H9 (cell line): ENCODE measurements at regions not wholly inside any gene's neighbourhood (a gene's known extent, or its start where the extent isn't known, plus 50 kb on each side); places are given as distances from the start of the nearest gene placed in this dataset.

Experiments
- DNase-seq: peaks from one replicate; pipeline ENCODE4 v3.0.0-alpha.2; 2017
- H2AFZ ChIP-seq: one replicate; pipeline ENCODE4 v1.6.1; 2013; ENCODE audit warnings: mild to moderate bottlenecking, low read length, control low read depth, moderate library complexity
- H2AK5ac ChIP-seq: 2 replicates; pipeline ENCODE4 v1.6.1; 2013; ENCODE audit warnings: low read length, control low read depth, mixed read lengths; ENCODE audit not compliant: insufficient read length
- H2BK120ac ChIP-seq: one replicate; pipeline ENCODE4 v1.6.1; 2013; ENCODE audit warnings: low read depth, mild to moderate bottlenecking, low read length, control low read depth, inconsistent platforms; ENCODE audit not compliant: poor library complexity, severe bottlenecking
- H2BK12ac ChIP-seq: 2 replicates; pipeline ENCODE4 v1.6.1; 2013; ENCODE audit warnings: low read length, control low read depth, mixed read lengths, low read depth; ENCODE audit not compliant: insufficient read length
- H2BK15ac ChIP-seq: 2 replicates; pipeline ENCODE4 v1.6.1; 2013; ENCODE audit warnings: low read depth, low read length, control low read depth
- H2BK20ac ChIP-seq: one replicate; pipeline ENCODE4 v1.6.1; 2013; ENCODE audit warnings: low read depth, mild to moderate bottlenecking, low read length, control low read depth, inconsistent platforms; ENCODE audit not compliant: poor library complexity, severe bottlenecking
- H2BK5ac ChIP-seq: 2 replicates; pipeline ENCODE4 v1.6.1; 2013; ENCODE audit warnings: low read length, control low read depth, mixed read lengths; ENCODE audit not compliant: insufficient read length
- H3K14ac ChIP-seq: 2 replicates; pipeline ENCODE4 v1.6.1; 2013; ENCODE audit warnings: low read length, control low read depth; ENCODE audit not compliant: insufficient read depth
- H3K18ac ChIP-seq: 2 replicates; pipeline ENCODE4 v1.6.1; 2013; ENCODE audit warnings: low read depth, mild to moderate bottlenecking, mixed read lengths, low read length, control low read depth; ENCODE audit not compliant: insufficient read length
- H3K23ac ChIP-seq: 2 replicates; pipeline ENCODE4 v1.6.1; 2013; ENCODE audit warnings: low read length, control low read depth, mixed read lengths, low read depth; ENCODE audit not compliant: insufficient read length
- H3K23me2 ChIP-seq: 2 replicates; pipeline ENCODE4 v1.6.1; 2013; ENCODE audit warnings: low read depth, mild to moderate bottlenecking, mixed read lengths, low read length, control low read depth; ENCODE audit not compliant: insufficient read length, poor library complexity, severe bottlenecking
- H3K27ac ChIP-seq: 2 replicates; pipeline ENCODE4 v1.5.1; 2013; ENCODE audit warnings: low read length, control low read depth, mixed read lengths, low read depth; ENCODE audit not compliant: insufficient read length
- H3K27me3 ChIP-seq: 2 replicates; pipeline ENCODE4 v1.6.1; 2013; ENCODE audit warnings: low read length, control low read depth, inconsistent platforms; ENCODE audit not compliant: insufficient read depth
- H3K4ac ChIP-seq: 2 replicates; pipeline ENCODE4 v1.6.1; 2013; ENCODE audit warnings: low read depth, mild to moderate bottlenecking, control low read depth, inconsistent platforms, low read length, moderate library complexity
- H3K4me1 ChIP-seq: 2 replicates; pipeline ENCODE4 v1.6.1; 2013; ENCODE audit warnings: low read length, control low read depth, inconsistent platforms; ENCODE audit not compliant: insufficient read depth
- H3K4me2 ChIP-seq: 2 replicates; pipeline ENCODE4 v1.6.1; 2013; ENCODE audit warnings: low read length, control low read depth, mixed read lengths; ENCODE audit not compliant: insufficient read length, insufficient read depth
- H3K56ac ChIP-seq: 2 replicates; pipeline ENCODE4 v1.6.1; 2013; ENCODE audit warnings: low read depth, mild to moderate bottlenecking, mixed read lengths, low read length, control low read depth; ENCODE audit not compliant: insufficient read length
- H3K79me1 ChIP-seq: 2 replicates; pipeline ENCODE4 v1.6.1; 2013; ENCODE audit warnings: low read depth, mild to moderate bottlenecking, moderate library complexity, low read length, control low read depth, inconsistent platforms; ENCODE audit not compliant: insufficient read depth, poor library complexity, severe bottlenecking
- H3K79me2 ChIP-seq: 2 replicates; pipeline ENCODE4 v1.6.1; 2013; ENCODE audit warnings: low read length, control low read depth, inconsistent platforms; ENCODE audit not compliant: insufficient read depth
- H3K9ac ChIP-seq: 2 replicates; pipeline ENCODE4 v1.6.1; 2013; ENCODE audit warnings: low read length, control low read depth, mixed read lengths; ENCODE audit not compliant: insufficient read length; ENCODE audit errors: extremely low read depth
- H3K9me3 ChIP-seq: one replicate; pipeline ENCODE4 v1.6.1; 2013; ENCODE audit warnings: low read depth, low read length, inconsistent platforms; ENCODE audit not compliant: control insufficient read depth
- H3T11ph ChIP-seq: one replicate; pipeline ENCODE4 v1.6.1; 2013; ENCODE audit warnings: mild to moderate bottlenecking, low read length, control low read depth, inconsistent platforms
- H4K20me1 ChIP-seq: one replicate; pipeline ENCODE4 v1.6.1; 2013; ENCODE audit not compliant: control insufficient read depth, insufficient read length, insufficient read depth
- H4K5ac ChIP-seq: 2 replicates; pipeline ENCODE4 v1.6.1; 2013; ENCODE audit warnings: low read depth, mild to moderate bottlenecking, mixed read lengths, low read length, control low read depth; ENCODE audit not compliant: insufficient read length
- H4K8ac ChIP-seq: replicated peaks from 2 replicates; pipeline ENCODE4 v1.6.1; 2013; ENCODE audit warnings: low read length, control low read depth, mixed read lengths, low read depth; ENCODE audit not compliant: insufficient read length
- H4K91ac ChIP-seq: 2 replicates; pipeline ENCODE4 v1.6.1; 2013; ENCODE audit warnings: low read depth, mild to moderate bottlenecking, moderate library complexity, mixed read lengths, low read length, control low read depth; ENCODE audit not compliant: insufficient read length
- H3K27ac Mint-ChIP-seq, 3 experiments: 2 replicates in 2 of 3; 3 replicates in 1 of 3; pipeline ENCODE4 v1.8.0; 2020 to 2021; ENCODE audit warnings: mixed read lengths in 3 of 3, mild to moderate bottlenecking in 1 of 3, moderate library complexity in 1 of 3
- H3K27me3 Mint-ChIP-seq: 2 replicates; pipeline ENCODE4 v1.8.0; 2021; ENCODE audit warnings: low read depth, mild to moderate bottlenecking, moderate library complexity, mixed read lengths
- H3K36me3 Mint-ChIP-seq, 3 experiments: 2 replicates in 2 of 3; 3 replicates in 1 of 3; pipeline ENCODE4 v1.8.0; 2020 to 2021; ENCODE audit warnings: low read depth in 3 of 3, mixed read lengths in 3 of 3; ENCODE audit not compliant: insufficient read depth in 1 of 3
- H3K4me1 Mint-ChIP-seq, 2 experiments: 2 replicates each; pipeline ENCODE4 v1.8.0; 2020; ENCODE audit warnings: mixed read lengths in 2 of 2
- H3K4me3 Mint-ChIP-seq, 2 experiments: 2 replicates in 1 of 2; 3 replicates in 1 of 2; pipeline ENCODE4 v1.8.0; 2020 to 2021; ENCODE audit warnings: mild to moderate bottlenecking in 2 of 2, mixed read lengths in 2 of 2, moderate library complexity in 1 of 2
- H3K9me3 Mint-ChIP-seq, 2 experiments: 2 replicates in 1 of 2; 3 replicates in 1 of 2; pipeline ENCODE4 v1.8.0; 2020; ENCODE audit warnings: mild to moderate bottlenecking in 2 of 2, mixed read lengths in 2 of 2, moderate library complexity in 1 of 2
- CTCF ChIP-seq: fragments of 200-600 bp; sonication (generic); conservative IDR thresholded peaks from 3 replicates; pipeline ENCODE4 v1.8.0; 2021; ENCODE audit warnings: antibody characterized with exemption, mild to moderate bottlenecking
- WGBS: extraction: QIAGEN DNeasy Blood & Tissue Kit; methylation state at CpG from one replicate; pipeline ENCODE4 v1.1.7; 2013; ENCODE audit warnings: missing lambda C conversion rate, low lambda C conversion rate, mixed read lengths; ENCODE audit not compliant: insufficient read length; ENCODE audit errors: extremely low coverage; 5-methylcytosine and 5-hydroxymethylcytosine counted together

- Histone ChIP-seq H2BK12ac (no peak overlapping the region), H2AK5ac (no peak overlapping the region), H2BK5ac (no peak overlapping the region), H4K8ac (no peak overlapping the region), H3T11ph (no peak overlapping the region), H3K9ac (no peak overlapping the region), H3K18ac (no peak overlapping the region), H3K4me2 (no peak overlapping the region), H3K23me2 (no peaks in the 10 kb centered on the region), H3K4ac (no peak overlapping the region), H4K91ac (no peak overlapping the region), H2BK20ac (no peak overlapping the region), H3K56ac (no peak overlapping the region), H3K27me3 (no peaks in the 10 kb centered on the region), H3K79me2 (no peaks in the 10 kb centered on the region), H4K20me1 (no peaks in the 10 kb centered on the region), H3K14ac (no peak overlapping the region), H3K27ac (no peak overlapping the region), H2BK15ac (no peak overlapping the region), H4K5ac (no peak overlapping the region), H3K79me1 (no peaks in the 10 kb centered on the region), H3K9me3 (no peaks in the 10 kb centered on the region), H3K4me1 (no peaks in the 10 kb centered on the region), H2BK120ac (no peak overlapping the region), H2AFZ (no peak overlapping the region), H3K23ac (no peak overlapping the region)
- H3K4me3 Mint-ChIP-seq: no peak overlapping the region
- peaks cover 23 to 31% of the 10 kb centered on the region in 2 experiments for H3K9me3 Mint-ChIP-seq
- no peaks in the 10 kb centered on the region; the same call in none of the 2 replicates for H3K27me3 Mint-ChIP-seq
- no peak for TF ChIP-seq CTCF
- peaks cover 12 to 25% (median 17%) of the 10 kb centered on the region in 3 experiments for H3K36me3 Mint-ChIP-seq
- no peak for DNase-seq
- H3K27ac Mint-ChIP-seq: no peak overlapping the region
- no CpG with 5 or more reads among the region's 2 CpGs for WGBS
- H3K4me1 Mint-ChIP-seq: no peaks in the 10 kb centered on the region
These were observed 108.2 kb upstream of the SRD5A3 start for GRCh38 chr4:55237839-55238238.
